ENCODE measurements at regions not wholly inside any gene's neighbourhood (a gene's known extent, or its start where the extent isn't known, plus 50 kb on each side); places are given as distances from the start of the nearest gene placed in this dataset.

DNA sequence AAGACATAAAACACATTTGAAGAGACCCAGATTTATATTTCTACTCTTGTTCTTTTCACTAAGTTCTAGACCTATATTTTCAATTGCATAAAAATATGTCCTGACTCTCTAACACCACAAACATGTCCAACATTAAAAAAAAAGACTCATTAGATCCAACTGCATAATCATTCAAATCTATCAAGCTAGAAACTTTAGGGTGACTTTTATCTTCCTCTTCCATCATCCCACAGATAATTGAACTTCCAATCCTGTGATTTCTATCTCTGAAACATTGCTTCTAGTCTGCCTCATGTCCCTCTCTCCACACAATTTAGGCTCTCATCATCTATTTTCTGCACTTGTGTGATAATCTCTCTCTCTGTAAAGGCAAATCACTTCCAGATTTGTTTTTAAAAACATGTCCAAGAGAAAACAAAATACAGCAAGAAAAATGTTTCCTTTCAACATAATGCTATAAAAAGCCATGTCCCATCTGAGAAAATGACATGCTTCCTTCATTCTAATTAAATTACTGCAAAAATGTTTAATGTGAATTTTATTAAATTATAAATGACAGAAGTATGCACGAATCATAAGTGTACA lies 615.9 kb downstream of the RNF144B start:
- TF ChIP-seq YY1 (IDR thresholded peaks at IDR 0.05; ENCODE audit: insufficient read depth, insufficient read length) (no peak), ZNF274 (IDR thresholded peaks at IDR 0.05; ENCODE audit: low read depth, low read length) (no peak)

Data from NT2/D1 (cell line).